Stimulated activated CD4-positive, alpha-beta T cell treated with anti-CD3 and anti-CD28 coated beads, TNF-alpha, amount 100 ng/mL, for 4 hours (primary cell): ENCODE measurements at regions not wholly inside any gene's neighbourhood (a gene's known extent, or its start where the extent isn't known, plus 50 kb on each side); places are given as distances from the start of the nearest gene placed in this dataset.
"Not testable (repeated sequence)": the region's sequence is repeated elsewhere in the genome, so short reads cannot be mapped to it uniquely, and the experiment has no call there.

Experiments used
- DNase-seq, 3 experiments: peaks; one replicate each; pipeline ENCODE4 v3.0.0-alpha.2; 2020; ENCODE audit warnings: low read depth in 3 of 3

DNA sequence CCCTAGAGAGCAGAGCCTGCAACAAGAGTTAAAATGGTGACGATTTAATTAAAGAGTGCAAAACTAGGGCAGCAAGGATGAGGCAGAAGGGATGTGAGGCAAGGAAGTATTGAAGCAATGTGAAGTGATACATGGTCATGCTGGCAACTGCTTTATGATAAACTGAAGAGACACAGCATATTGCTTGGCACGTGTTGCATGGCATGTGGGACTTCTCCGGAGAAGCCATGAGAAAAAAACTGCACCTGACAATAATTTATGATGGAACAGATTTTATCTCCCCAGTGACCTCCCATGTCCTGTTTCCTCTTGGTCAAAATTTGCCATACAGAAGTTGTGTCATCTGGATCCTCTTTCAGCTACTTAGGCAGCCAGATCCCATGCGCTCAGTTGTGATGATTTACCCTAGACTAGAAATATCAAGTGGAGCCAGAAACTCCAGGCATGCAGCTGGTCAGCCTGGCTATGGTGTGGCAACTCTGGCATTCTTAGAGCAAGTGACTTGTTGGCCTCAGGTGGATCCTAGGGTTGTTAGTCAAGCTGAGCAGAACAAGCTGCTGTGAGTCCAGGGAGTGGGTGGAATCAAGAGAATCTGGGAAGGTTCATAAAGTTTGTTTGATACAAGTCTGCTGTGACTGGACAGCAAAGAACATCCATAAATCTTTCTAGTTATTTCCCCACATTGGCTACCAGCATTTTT lies 611.4 kb upstream of the USP24 start:
- no peak for DNase-seq

DNA sequence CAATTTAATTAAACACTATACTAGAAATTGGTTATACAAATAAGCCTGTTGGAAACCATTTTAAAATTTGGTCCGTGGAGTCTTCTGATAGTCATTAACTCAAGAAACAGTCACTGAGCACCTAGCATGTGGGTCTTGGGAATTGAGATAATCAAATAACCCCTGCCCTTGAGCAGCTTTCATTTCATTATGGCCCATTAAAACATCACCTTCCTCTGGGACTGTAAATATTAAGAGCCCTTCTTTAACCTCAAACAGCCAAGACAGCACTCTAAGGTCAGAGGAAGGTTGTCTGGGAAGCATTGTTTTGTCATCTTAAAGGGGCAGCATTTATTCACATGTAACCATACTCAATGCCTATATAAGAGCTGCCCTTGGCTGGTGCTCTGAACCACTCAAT lies 610.3 kb upstream of the USP24 start:
- no peak for DNase-seq

DNA sequence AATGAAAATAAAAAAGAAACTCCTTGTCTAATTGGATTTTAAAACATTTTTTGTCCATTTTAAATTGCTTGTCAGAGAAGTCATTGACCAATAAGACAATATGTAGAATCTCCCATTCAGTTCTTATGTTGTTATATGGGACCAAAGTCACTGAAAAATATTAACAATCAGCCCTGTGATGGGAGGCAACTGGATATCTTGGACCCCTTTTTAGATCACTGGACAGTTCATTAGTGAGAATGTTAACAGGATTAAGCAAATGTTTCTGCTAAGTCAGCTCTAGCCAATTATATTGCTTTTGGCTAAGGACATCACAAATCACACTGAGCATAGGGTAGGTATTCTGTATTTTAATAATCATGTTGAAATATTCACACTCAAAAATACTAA lies 609.1 kb upstream of the USP24 start:
- no peak for DNase-seq

- DNase-seq, result no peak
Observed at GRCh38 chr1:55823541-55824250, 608.5 kb upstream of the USP24 start.

GRCh38 chr1:55822891-55823290 lies 607.7 kb upstream of the USP24 start:
- no peak for DNase-seq

DNA sequence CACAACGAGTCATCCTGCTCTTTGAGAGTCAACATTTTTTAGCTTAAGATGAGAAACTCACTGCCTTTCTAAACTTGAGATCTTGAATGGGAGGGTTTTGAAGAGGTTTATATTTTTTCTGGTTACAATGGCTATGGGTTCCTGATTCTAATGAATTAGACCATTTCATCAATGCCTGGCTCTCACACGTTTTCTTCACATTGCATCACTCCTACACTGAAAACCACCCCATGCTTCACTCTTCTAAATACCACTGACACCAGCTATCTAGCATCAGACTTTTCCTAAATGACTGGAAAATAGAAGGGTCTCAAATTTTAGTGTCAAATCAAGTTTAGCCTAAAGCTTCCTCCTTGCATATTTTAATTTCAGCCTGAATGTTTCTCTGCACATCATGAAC lies 606.1 kb upstream of the USP24 start:
- no peak for DNase-seq

DNA sequence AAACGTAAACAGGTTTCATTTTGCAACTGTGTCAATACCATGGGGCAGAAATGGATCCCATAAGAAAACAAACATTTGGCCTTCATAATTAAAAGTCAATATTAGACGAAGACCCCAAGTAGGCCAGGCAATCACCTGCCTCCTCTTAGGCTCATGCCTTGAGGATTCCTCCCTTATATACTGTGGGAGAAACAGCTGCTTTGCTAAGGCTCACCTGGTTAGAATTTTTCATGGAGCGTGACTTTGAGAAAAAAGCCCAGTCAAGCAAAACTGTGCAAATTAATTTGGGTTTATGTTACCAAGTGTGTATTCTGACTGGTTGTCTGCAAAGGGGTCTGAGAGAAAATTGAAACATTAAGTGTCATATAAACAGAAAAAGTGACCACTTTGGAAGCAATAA lies 605.3 kb upstream of the USP24 start:
- DNase-seq, result no peak

- DNase-seq, result no peak
Observed at GRCh38 chr1:55819011-55819410, 603.8 kb upstream of the USP24 start.

DNA sequence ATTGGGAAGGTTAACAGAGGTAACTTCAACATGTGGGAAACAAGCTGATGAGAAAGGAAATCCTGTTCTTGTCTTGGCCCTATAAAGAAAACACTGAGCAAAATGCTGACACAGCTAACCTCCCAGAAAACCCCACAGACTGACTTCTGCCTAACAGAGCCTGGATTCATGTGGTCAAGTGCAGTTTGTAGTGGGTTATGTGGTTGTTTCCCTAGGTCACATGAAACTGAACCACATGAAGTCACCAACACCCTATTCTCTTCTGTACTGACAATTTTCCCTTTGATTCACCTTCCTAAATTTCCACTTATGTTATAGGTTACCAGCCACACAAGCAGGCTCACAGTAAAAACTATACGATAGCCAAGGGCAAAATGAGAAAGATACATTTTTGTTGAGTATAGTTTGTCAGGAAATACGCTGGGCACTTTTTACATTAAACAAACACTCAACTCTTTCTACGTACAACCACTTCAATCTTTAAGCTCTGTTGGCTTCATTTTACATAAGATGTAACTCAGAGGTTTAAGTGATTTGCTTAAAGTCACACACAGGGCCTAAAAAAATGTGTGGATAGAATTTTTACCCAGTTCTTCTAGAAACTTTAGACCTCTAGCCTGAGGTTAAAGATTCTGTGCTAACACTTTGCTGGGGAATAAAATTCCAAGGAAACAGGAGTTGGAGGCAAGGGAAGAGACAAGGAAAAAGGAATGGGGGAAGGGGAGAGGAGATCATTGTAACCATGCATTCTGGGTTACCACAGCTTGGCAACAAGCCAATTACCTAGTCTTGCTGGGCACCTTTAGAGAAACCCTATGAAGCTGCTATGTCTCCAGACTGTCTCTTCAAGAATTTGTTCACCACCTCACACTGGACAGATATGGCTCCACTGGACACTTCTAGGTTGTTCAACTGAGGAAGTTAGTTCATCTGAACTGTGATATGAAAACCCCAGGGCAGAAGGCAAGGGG lies 601.6 kb upstream of the USP24 start:
- no peak for DNase-seq

GRCh38 chr1:55815745-55816455 lies 600.7 kb upstream of the USP24 start:
- no peak for DNase-seq

DNA sequence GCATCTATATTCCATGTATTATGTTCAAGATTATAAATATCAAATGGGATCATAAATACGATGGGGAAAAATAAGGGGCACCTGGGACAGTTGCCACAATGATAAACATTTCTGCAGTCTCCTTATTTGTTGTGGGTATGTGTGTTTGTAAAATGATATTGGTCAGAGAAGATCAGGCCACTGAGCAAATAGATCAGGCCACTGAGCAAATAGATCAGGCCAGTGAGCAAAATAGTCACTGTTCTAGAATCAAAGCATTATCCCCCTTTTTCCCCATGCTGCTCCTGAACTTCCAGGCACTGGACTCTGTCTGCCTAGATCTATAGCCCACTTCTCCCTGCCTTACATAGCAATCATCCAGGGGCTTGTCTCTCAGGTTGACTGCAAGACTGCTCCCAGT lies 599.8 kb upstream of the USP24 start:
- no peak for DNase-seq

DNA sequence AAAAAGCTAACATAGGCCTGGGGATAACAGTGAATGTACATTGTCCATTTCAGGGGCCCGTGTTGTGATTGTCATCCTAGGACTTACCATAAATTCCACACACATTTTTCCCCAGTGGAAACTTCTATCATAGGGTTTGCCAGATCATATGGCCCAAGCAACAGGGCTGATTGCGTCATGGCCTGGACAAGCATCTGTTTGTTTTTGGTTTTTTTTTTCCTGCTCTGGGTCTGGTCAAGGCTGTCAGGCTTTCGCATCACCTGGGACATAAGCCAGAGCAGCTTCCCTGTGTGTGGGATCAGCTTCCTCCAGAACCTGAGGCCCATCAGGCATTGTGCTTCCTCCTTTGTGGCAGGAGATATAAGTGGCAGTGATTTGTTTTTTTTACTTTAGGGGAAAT lies 598.5 kb upstream of the USP24 start:
- DNase-seq, result no peak

DNA sequence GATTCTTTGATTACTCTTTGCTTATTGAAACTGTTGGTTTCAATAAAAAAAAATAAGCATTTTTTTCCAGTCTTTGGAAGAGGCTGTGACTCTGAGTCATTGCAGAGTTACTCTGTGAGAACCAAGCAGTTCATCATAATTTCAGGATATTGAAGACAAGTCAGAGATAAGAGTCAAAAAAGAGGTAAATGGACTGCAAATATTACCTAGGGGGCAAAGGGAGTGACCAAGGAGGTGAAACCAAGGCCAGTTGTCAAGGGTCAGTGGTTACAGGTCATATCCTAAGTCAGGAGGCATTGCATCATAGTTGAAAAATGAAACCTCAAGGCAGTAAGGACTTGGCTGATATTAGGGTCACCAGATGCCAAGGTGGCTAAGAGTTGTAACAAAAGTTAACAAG lies 597.1 kb upstream of the USP24 start:
- DNase-seq, result no peak

GRCh38 chr1:55808263-55808662 lies 593.1 kb upstream of the USP24 start:
- no peak for DNase-seq

- no peak for DNase-seq
Observed at GRCh38 chr1:55803429-55803828, 588.3 kb upstream of the USP24 start.

- no peak for DNase-seq
Observed at GRCh38 chr1:55801481-55801880, 586.3 kb upstream of the USP24 start.

- no peak for DNase-seq
Observed at GRCh38 chr1:55800503-55800902, 585.3 kb upstream of the USP24 start.

DNA sequence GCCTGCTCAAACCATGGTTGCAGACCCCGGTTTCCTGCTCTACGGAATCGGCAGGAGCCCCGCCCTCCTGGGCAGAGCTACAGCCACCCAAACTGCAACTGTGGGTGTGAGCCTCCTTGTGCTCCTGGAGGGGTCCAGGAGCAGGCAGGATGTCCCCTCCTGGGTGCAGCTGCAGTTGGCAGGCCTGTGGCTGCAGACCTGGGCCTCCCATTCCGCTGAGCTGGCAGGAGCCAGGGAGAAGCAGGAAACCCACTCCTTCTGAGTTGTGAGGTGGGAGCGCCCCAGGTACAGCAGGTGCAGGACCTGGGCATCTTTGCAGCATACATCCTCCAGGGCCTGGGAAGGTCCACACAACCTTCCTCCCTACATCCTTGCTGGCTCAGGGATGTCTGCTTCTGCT lies 578.7 kb upstream of the USP24 start:
- DNase-seq, result no peak

GRCh38 chr1:55792870-55793269 lies 577.7 kb upstream of the USP24 start:
- DNase-seq, result no peak

- DNase-seq, result no peak
Observed at GRCh38 chr1:55789466-55789865, 574.3 kb upstream of the USP24 start.

- no peak for DNase-seq
Observed at GRCh38 chr1:55786396-55786795, 571.2 kb upstream of the USP24 start.

GRCh38 chr1:55784941-55785450 lies 569.8 kb upstream of the USP24 start:
- not testable (repeated sequence) for DNase-seq
